GM19023 (cell line): ENCODE measurements at regions not wholly inside any gene's neighbourhood (a gene's known extent, or its start where the extent isn't known, plus 50 kb on each side); places are given as distances from the start of the nearest gene placed in this dataset.

ENCODE experiments used
- ATAC-seq: cut with Tn5 transposase; IDR thresholded peaks from one replicate; pipeline ENCODE4 v1.9.1; 2021; ENCODE audit warnings: mild to moderate bottlenecking, moderate library complexity; ENCODE audit not compliant: unreplicated experiment

- ATAC-seq = no peak
These were observed 405.0 kb upstream of the MEF2C start for GRCh38 chr5:89287964-89288363.

- no peak for ATAC-seq
These were observed 403.3 kb upstream of the MEF2C start for GRCh38 chr5:89286320-89286719.

- ATAC-seq = no peak
These were observed 400.9 kb upstream of the MEF2C start for GRCh38 chr5:89283728-89284493.

GRCh38 chr5:89282554-89283510 lies 399.8 kb upstream of the MEF2C start:
- ATAC-seq = peak; percentile 34

- no peak for ATAC-seq
These were observed 399.0 kb upstream of the MEF2C start for GRCh38 chr5:89281766-89282553.

- ATAC-seq = no peak
These were observed 398.2 kb upstream of the MEF2C start for GRCh38 chr5:89281211-89281610.

GRCh38 chr5:89280103-89281037 lies 397.4 kb upstream of the MEF2C start:
- no peak for ATAC-seq

- ATAC-seq = no peak
These were observed 396.5 kb upstream of the MEF2C start for GRCh38 chr5:89279391-89280036.

GRCh38 chr5:89277816-89278215 lies 394.8 kb upstream of the MEF2C start:
- no peak for ATAC-seq

GRCh38 chr5:89276566-89277305 lies 393.8 kb upstream of the MEF2C start:
- ATAC-seq = no peak

GRCh38 chr5:89275066-89275855 lies 392.3 kb upstream of the MEF2C start:
- no peak for ATAC-seq

- ATAC-seq = no peak
These were observed 390.3 kb upstream of the MEF2C start for GRCh38 chr5:89273289-89273688.

- no peak for ATAC-seq
These were observed 387.9 kb upstream of the MEF2C start for GRCh38 chr5:89270901-89271300.

GRCh38 chr5:89269721-89270120 lies 386.7 kb upstream of the MEF2C start:
- no peak for ATAC-seq

- ATAC-seq = no peak
These were observed 385.5 kb upstream of the MEF2C start for GRCh38 chr5:89268460-89268859.

- ATAC-seq = no peak
These were observed 384.8 kb upstream of the MEF2C start for GRCh38 chr5:89267788-89268187.

GRCh38 chr5:89265511-89266179 lies 382.7 kb upstream of the MEF2C start:
- ATAC-seq = no peak

GRCh38 chr5:89263846-89264245 lies 380.9 kb upstream of the MEF2C start:
- no peak for ATAC-seq
